HAP-1 (cell line): ENCODE measurements at regions not wholly inside any gene's neighbourhood (a gene's known extent, or its start where the extent isn't known, plus 50 kb on each side); places are given as distances from the start of the nearest gene placed in this dataset.

Source experiments
- DNase-seq, 2 experiments: peaks; one replicate each; pipeline ENCODE4 v3.0.0-alpha.2; 2016 to 2020; ENCODE audit warnings: low spot score in 2 of 2
- H3K27me3 ChIP-seq: fragments of 250-450 bp; sonication (Bioruptor Pico); 2 replicates; pipeline ENCODE4 v1.5.1; 2020; ENCODE audit warnings: low read depth, mild to moderate bottlenecking, moderate library complexity
- H3K36me3 ChIP-seq: fragments of 250-450 bp; sonication (Bioruptor Pico); replicated peaks from 2 replicates; pipeline ENCODE4 v1.5.1; 2020; ENCODE audit warnings: mild to moderate bottlenecking
- H3K4me1 ChIP-seq: fragments of 250-450 bp; sonication (Bioruptor Pico); 2 replicates; pipeline ENCODE4 v1.5.1; 2020; ENCODE audit warnings: mild to moderate bottlenecking
- H3K4me3 ChIP-seq: fragments of 250-450 bp; sonication (Bioruptor Pico); 2 replicates; pipeline ENCODE4 v1.5.1; 2020; ENCODE audit warnings: mild to moderate bottlenecking, moderate library complexity
- H3K9me3 ChIP-seq: fragments of 250-450 bp; sonication (Bioruptor Pico); 2 replicates; pipeline ENCODE4 v1.5.1; 2020; ENCODE audit warnings: mild to moderate bottlenecking, moderate library complexity
- in situ Hi-C: fragments of 300-500 bp; cut with MboI; formaldehyde crosslinking; loops from 3 replicates; pipeline ENCODE4 v1.14.3; 2020; ENCODE audit warnings: low sequenced_read_pairs, inconsistent platforms, mixed read lengths

DNA sequence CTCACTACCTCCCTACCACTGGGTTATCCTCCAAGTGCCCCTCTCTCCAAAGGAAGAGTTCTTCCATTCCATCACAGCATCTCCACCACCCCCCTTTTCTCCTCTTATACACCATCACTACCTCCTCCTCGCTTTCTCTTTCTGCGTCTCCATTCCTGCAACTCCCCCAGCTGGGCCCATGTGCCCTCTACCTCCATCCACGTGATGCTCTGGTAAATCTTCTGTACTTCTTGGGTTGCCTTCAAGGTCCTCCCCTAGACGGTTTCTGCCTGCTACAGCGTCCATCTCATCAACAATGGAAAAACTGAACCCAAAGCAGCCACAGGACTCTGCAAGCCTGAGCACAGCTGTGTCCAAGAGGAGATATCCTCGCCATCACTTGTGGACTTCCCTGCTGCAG lies 129.5 kb upstream of the SLCO3A1 start:
- no peak for DNase-seq
- H3K36me3 ChIP-seq, result no peaks in the 10 kb centered on the region
- no peaks in the 10 kb centered on the region for H3K27me3 ChIP-seq
- no peak overlapping the region for H3K4me3 ChIP-seq
- in situ Hi-C loops, result no loop called here
- H3K4me1 ChIP-seq, result no peaks in the 10 kb centered on the region
- no peaks in the 10 kb centered on the region for H3K9me3 ChIP-seq

DNA sequence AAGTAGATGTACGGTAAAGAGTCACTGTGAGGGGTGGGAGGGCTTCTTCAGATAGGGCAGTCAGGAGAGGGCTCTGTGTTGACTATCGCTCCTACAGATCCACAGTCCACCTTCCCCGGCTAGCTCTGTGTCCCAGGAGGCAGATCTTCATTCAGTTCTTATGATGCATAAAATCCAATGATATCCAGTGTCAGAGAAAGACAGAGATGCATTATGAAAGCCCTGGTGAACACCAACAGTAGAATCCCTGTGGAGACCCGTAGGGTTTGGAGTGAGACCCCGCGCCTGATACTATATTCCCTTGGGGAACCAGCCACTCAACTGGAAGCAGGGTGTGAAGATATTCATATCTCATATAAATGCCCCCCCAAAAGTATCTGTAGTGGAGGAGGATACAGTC lies 119.8 kb upstream of the SLCO3A1 start:
- H3K4me3 ChIP-seq, result no peak overlapping the region
- H3K4me1 ChIP-seq, result no peaks in the 10 kb centered on the region
- H3K36me3 ChIP-seq, result no peaks in the 10 kb centered on the region
- no peak for DNase-seq
- in situ Hi-C loops, result no loop called here
- no peaks in the 10 kb centered on the region for H3K9me3 ChIP-seq
- no peaks in the 10 kb centered on the region for H3K27me3 ChIP-seq

GRCh38 chr15:91737151-91737818 lies 116.2 kb upstream of the SLCO3A1 start:
- no peak for DNase-seq
- Histone ChIP-seq H3K36me3 (no peaks in the 10 kb centered on the region), H3K27me3 (no peaks in the 10 kb centered on the region), H3K4me3 (no peak overlapping the region), H3K9me3 (no peaks in the 10 kb centered on the region), H3K4me1 (no peaks in the 10 kb centered on the region)
- in situ Hi-C loops, result no loop called here

DNA sequence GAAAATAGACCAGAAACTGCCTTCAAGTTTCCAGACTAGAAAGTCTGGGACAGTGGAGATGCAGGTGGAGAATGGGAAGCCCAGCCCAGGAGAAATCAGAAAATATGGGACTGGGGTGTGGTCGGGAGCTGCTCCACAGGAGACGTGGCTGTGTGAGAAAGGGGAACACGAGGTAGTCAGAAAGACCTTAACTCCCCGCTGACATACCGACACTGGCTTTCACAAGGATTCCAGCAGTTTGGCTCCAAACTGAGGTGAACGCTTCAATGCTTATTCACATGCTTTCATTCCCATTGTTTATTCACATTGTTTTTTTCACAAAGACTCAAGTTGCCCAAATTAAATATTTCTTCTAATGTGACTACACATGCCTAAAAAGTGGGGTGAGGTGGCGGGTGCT lies 111.5 kb upstream of the SLCO3A1 start:
- DNase-seq, result no peak
- H3K27me3 ChIP-seq, result no peaks in the 10 kb centered on the region
- H3K4me3 ChIP-seq, result no peak overlapping the region
- no peaks in the 10 kb centered on the region for H3K4me1 ChIP-seq
- H3K36me3 ChIP-seq, result no peaks in the 10 kb centered on the region
- in situ Hi-C loops, result no loop called here
- H3K9me3 ChIP-seq, result no peaks in the 10 kb centered on the region

DNA sequence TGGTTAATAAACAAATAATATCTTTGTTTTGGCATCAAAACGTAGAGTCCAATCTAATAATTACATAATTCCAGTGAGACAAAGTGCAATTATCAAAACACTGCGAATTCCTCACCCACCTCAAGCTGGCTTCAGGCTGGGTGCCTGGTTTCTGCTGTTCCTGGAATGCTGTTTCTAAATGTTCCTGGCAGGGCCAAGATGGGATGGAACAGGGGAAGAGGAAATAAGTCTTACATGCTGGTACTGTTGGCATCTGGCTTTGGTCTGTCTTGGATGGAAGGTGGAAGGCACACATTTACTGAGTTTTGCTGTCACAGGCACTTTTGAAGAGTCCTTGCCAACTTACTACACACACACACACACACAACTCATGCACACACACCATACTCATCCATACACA lies 101.9 kb upstream of the SLCO3A1 start:
- in situ Hi-C loops, result no loop called here
- Histone ChIP-seq H3K9me3 (no peaks in the 10 kb centered on the region), H3K27me3 (no peaks in the 10 kb centered on the region), H3K36me3 (no peaks in the 10 kb centered on the region), H3K4me3 (no peak overlapping the region), H3K4me1 (no peaks in the 10 kb centered on the region)
- no peak for DNase-seq

DNA sequence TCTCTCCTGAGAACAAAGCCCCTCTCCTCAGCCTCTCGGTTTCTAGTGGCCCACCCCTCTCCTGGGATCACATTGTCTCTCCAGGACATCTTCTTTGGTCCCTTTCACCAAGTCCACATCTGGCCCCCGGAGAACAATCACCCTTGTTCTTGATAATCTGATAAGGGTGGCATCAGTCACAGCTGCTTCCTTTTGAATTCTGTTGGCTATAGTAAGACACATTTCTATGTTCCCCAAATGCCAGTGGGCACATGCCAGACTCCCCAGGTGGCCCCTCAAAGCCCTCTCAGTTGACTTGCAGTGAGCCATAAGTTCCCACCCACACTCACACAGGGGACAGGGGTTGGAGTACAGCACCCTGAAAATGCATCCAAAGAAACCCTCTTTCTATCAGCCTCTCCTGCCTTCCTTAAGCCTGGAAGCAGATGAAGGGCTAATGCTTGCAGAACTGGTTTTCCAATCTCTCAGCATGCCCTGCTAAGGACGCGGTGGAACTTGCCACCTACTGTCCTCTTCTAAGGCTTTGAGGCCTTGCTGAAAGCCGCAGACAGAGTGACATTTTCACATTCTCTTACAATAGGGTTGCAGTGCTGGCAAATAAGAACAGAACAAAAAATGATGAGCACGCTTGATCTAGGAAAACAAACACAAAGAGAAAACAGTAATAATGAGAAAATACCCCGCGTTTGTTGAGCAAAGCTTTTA lies 101.3 kb upstream of the SLCO3A1 start:
- no peaks in the 10 kb centered on the region for H3K9me3 ChIP-seq
- DNase-seq, result no peak

GRCh38 chr15:91759560-91759959 lies 93.9 kb upstream of the SLCO3A1 start:
- Histone ChIP-seq H3K9me3 (no peaks in the 10 kb centered on the region), H3K27me3 (no peaks in the 10 kb centered on the region), H3K4me3 (no peak overlapping the region), H3K36me3 (no peaks in the 10 kb centered on the region), H3K4me1 (no peaks in the 10 kb centered on the region)
- no peak for DNase-seq
- in situ Hi-C loops, result no loop called here

More for the DNA sequence above, 101.3 kb upstream of the SLCO3A1 start:
- Histone ChIP-seq H3K4me1 (no peaks in the 10 kb centered on the region), H3K4me3 (no peak overlapping the region), H3K27me3 (no peaks in the 10 kb centered on the region), H3K36me3 (no peaks in the 10 kb centered on the region)
- in situ Hi-C loops, result no loop called here

GRCh38 chr15:91765660-91766059 lies 87.8 kb upstream of the SLCO3A1 start:
- no peaks in the 10 kb centered on the region for H3K4me1 ChIP-seq
- DNase-seq, result no peak
- H3K36me3 ChIP-seq, result no peaks in the 10 kb centered on the region
- no peak overlapping the region for H3K4me3 ChIP-seq
- no peaks in the 10 kb centered on the region for H3K9me3 ChIP-seq
- in situ Hi-C loops, result no loop called here
- H3K27me3 ChIP-seq, result no peaks in the 10 kb centered on the region

- DNase-seq, result no peak
- Histone ChIP-seq H3K36me3 (no peaks in the 10 kb centered on the region), H3K9me3 (no peaks in the 10 kb centered on the region), H3K27me3 (no peaks in the 10 kb centered on the region), H3K4me1 (no peaks in the 10 kb centered on the region), H3K4me3 (no peak overlapping the region)
- in situ Hi-C loops, result no loop called here
These were observed 84.0 kb upstream of the SLCO3A1 start for GRCh38 chr15:91769476-91769875.

GRCh38 chr15:91769894-91770293 lies 83.6 kb upstream of the SLCO3A1 start:
- in situ Hi-C loops, result no loop called here
- Histone ChIP-seq H3K9me3 (no peaks in the 10 kb centered on the region), H3K27me3 (no peaks in the 10 kb centered on the region), H3K4me1 (no peaks in the 10 kb centered on the region), H3K4me3 (no peak overlapping the region), H3K36me3 (no peaks in the 10 kb centered on the region)
- no peak for DNase-seq

GRCh38 chr15:91776104-91776503 lies 77.4 kb upstream of the SLCO3A1 start:
- H3K4me1 ChIP-seq, result no peaks in the 10 kb centered on the region
- no peaks in the 10 kb centered on the region for H3K27me3 ChIP-seq
- in situ Hi-C loops, result no loop called here
- no peaks in the 10 kb centered on the region for H3K36me3 ChIP-seq
- no peak for DNase-seq
- no peaks in the 10 kb centered on the region for H3K9me3 ChIP-seq
- H3K4me3 ChIP-seq, result no peak overlapping the region

GRCh38 chr15:91779960-91780359 lies 73.5 kb upstream of the SLCO3A1 start:
- Histone ChIP-seq H3K27me3 (no peaks in the 10 kb centered on the region), H3K36me3 (no peaks in the 10 kb centered on the region), H3K4me3 (no peak overlapping the region), H3K4me1 (no peaks in the 10 kb centered on the region), H3K9me3 (no peaks in the 10 kb centered on the region)
- no peak for DNase-seq
- in situ Hi-C loops, result no loop called here

DNA sequence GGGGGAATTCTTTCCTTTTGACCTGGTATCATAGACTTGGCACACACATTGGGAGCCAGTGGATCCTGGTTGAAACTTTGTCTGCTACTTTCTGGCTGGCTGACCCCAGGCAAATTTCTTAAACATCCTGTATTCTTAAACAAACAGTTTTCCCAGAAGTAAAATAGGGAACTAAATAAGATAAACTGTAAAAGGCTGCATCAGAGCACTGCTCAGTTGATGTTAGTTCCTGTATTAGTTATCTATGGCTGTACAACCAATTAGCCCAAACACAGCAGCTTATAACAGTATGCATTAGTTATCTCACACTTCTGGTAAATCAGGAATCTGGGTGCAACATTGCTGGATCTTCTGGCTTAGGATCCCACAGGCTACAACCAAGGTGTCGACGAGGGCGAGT lies 73.1 kb upstream of the SLCO3A1 start:
- in situ Hi-C loops, result no loop called here
- Histone ChIP-seq H3K4me1 (no peaks in the 10 kb centered on the region), H3K27me3 (no peaks in the 10 kb centered on the region), H3K36me3 (no peaks in the 10 kb centered on the region), H3K4me3 (no peak overlapping the region), H3K9me3 (no peaks in the 10 kb centered on the region)
- no peak for DNase-seq

DNA sequence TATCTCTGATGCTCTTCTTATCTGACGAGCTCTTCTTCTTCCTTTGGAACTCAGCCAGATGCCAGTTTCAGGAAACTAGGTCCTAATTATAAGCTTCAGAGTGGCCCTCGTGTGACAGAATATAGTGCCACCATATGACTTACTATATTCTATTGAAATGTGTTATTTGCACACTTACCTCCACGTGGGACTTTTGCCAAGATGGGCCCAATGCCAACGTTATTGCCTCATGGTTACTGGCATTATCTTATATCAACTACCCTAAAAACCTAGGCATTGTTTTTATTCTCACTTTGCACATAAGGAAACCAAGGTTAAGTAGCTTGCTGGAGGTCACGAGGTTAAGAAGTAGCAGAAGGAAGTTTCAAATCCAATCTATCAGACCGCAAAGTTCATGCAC lies 71.3 kb upstream of the SLCO3A1 start:
- H3K9me3 ChIP-seq, result no peaks in the 10 kb centered on the region
- no peak for DNase-seq
- in situ Hi-C loops, result no loop called here
- H3K4me3 ChIP-seq, result no peak overlapping the region
- H3K4me1 ChIP-seq, result no peaks in the 10 kb centered on the region
- no peaks in the 10 kb centered on the region for H3K36me3 ChIP-seq
- H3K27me3 ChIP-seq, result no peaks in the 10 kb centered on the region

GRCh38 chr15:91783008-91783407 lies 70.5 kb upstream of the SLCO3A1 start:
- Histone ChIP-seq H3K27me3 (no peaks in the 10 kb centered on the region), H3K9me3 (no peaks in the 10 kb centered on the region), H3K4me3 (no peak overlapping the region), H3K4me1 (no peaks in the 10 kb centered on the region), H3K36me3 (no peaks in the 10 kb centered on the region)
- in situ Hi-C loops, result no loop called here
- DNase-seq, result no peak
